GM19468 (cell line): ENCODE measurements at regions not wholly inside any gene's neighbourhood (a gene's known extent, or its start where the extent isn't known, plus 50 kb on each side); places are given as distances from the start of the nearest gene placed in this dataset.

Experiments
- ATAC-seq: cut with Tn5 transposase; IDR thresholded peaks from one replicate; pipeline ENCODE4 v1.9.1; 2021; ENCODE audit warnings: mild to moderate bottlenecking, moderate library complexity, moderate number of reproducible peaks; ENCODE audit not compliant: unreplicated experiment; ENCODE audit errors: extremely low read depth

DNA sequence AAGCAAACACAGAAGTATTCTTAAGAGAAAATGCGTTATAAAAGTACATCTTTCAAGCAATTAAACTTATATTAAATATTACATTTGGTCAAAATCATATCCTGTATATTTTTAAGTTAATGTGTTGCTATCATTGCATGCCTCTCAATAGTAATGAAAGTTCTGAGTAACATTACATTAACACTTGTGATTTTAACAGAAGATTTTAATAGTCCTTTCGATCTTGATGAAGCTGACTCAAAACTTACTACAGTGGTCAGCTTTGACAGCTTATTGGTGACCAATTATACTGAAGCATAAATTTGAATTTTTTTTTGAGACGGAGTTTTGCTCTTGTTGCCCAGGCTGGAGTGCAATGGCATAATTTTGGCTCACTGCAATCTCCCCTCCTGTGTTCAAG lies 303.3 kb downstream of the GALR1 start:
- ATAC-seq: no peak

DNA sequence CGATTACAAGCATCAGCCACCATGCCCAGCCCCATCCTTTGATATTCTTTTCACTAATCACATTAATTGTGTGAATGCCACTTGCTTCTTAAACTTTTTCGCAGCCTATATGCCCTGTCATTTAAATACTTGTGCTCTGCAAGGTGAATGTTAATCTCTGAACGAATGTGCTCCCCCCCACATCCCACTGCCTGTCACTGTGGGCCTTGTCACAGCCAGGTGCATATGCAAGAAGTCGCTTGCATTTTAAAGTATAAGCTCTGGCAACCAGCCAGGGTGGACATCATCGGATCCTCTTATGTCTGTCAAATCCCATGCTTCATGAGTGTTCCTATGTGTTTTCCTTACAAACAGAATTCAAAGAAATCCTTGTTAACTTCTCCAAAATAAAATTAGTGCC lies 304.4 kb downstream of the GALR1 start:
- ATAC-seq: no peak

DNA sequence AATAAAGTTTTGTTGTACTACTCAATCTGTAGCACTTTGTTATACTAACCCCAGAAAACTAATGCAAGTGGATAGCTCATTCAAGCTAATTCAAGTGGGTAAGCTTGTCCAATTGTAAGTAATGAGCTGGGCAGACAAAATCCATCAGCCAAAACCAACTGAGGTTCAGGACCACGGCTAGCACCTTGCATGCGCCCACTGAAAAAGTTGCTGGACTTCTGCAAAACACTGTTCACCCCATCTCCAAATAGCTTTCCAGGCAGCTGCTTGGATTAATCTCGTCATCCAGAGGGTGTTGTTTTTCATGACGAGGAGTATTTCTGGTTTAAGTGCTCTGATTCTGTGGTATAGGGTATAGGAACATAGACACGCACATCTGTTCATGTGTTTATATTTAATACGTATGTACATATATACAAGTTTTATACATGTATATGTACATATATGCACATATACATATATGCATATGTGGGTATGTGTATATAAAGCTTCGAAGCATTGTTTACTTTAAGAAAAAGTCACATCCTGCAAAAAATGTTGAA lies 307.5 kb downstream of the GALR1 start:
- no peak for ATAC-seq

GRCh38 chr18:77559274-77559910 lies 309.7 kb downstream of the GALR1 start:
- no peak for ATAC-seq

- peak; percentile 61 for ATAC-seq
These were observed 310.8 kb downstream of the GALR1 start for GRCh38 chr18:77560341-77560992.

GRCh38 chr18:77566604-77567003 lies 317.0 kb downstream of the GALR1 start:
- ATAC-seq: no peak

GRCh38 chr18:77567205-77567604 lies 317.6 kb downstream of the GALR1 start:
- no peak for ATAC-seq

DNA sequence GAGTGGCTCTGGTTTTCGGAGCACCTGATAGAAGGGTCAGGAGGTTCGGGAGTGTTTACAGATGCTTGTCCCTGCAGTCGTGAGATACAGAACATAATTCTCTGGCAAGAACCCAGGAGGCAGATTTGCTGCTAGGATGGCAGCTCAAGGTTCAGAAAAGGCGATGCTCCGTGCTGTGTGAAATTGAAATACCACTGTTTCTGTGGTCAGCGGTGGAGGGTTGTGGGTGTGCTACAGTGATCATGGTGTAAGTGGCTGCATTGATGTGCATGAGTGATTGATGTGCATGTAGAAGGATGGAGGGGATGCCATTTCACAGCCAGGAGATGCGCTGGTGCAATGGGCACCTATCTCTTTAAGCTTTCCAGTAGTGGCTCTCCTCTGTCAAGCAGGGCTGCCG lies 322.1 kb downstream of the GALR1 start:
- ATAC-seq: no peak

- ATAC-seq: no peak
These were observed 322.9 kb downstream of the GALR1 start for GRCh38 chr18:77572537-77572936.

DNA sequence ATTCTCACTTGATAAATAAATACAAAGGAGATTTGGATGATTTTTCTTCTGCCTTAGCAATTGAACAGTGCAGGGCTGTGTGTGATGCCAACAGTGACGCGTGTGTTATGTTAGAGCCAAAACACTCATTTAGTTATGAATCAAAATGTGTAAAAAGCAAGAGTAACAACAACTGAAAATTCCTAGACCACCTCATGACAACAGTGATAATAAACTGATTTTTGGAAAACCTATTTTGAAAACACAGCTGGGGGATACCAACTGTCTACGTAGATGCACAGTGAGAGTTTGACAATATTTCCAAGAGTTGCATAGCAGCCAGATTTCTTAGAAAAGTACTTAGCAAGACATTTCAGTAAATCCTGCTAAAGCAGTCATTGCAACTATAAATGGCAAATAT lies 323.9 kb downstream of the GALR1 start:
- no peak for ATAC-seq

GRCh38 chr18:77590943-77591515 lies 341.4 kb downstream of the GALR1 start:
- ATAC-seq: no peak

GRCh38 chr18:77597726-77598125 lies 348.1 kb downstream of the GALR1 start:
- no peak for ATAC-seq

- ATAC-seq: no peak
These were observed 351.0 kb downstream of the GALR1 start for GRCh38 chr18:77600674-77601073.

DNA sequence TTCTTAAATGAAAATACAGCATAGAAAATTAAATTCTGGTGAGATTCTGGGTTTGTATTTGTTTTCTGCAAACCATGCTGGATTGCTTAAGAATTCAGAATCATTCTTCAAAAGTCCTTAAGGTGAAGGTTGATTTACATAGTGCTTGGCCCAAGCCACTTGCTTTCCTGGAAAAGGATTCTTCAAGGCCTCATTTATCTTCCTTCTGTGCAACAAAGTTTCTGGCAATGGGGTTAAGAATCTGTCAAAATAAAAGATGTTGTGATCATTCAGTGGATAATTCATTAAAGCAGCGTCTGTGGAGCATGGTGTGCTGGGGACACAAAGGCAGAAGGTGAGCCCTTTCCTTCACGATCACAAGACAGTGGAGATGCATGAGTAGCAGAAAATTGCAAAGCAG lies 351.9 kb downstream of the GALR1 start:
- no peak for ATAC-seq

DNA sequence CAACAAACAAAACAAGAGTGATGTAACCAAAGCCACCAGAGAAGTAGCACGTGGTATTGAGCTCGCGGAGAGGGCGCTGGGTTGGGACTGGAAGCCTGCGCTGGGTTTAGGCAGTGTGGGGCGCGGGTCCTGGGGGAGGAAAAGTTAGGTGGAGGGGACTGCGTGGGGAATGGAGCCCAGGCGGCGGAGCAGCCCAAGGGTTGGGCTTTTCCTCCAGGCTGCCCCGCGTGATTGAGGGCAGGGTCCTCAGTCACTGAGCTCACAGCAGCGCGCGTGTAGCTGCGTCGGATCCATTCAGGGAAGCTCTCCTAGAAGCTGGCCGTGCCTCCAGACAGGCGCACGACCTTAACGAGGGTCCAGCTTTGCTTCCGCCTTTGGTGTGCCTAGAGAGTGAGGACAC lies 357.4 kb downstream of the GALR1 start:
- ATAC-seq: no peak

DNA sequence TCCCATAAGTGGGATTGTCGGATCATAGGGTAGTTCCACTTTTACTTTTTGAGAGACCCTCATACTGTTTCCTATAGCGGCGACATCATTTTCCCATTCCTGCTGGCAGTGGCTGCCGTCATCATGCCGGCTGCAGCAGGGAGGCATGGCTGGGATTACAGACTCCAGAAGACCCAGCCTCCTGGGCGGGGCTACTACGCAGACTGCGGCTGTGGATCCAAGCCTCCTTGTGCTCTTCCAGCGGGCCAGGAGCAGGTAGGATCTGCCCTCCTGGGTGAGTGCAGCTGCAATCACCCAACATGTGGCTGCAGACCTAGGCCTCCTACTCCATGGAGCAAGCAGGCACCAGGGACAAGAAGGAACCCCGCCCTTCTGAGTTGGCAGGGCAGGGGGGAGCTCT lies 359.2 kb downstream of the GALR1 start:
- no peak for ATAC-seq

DNA sequence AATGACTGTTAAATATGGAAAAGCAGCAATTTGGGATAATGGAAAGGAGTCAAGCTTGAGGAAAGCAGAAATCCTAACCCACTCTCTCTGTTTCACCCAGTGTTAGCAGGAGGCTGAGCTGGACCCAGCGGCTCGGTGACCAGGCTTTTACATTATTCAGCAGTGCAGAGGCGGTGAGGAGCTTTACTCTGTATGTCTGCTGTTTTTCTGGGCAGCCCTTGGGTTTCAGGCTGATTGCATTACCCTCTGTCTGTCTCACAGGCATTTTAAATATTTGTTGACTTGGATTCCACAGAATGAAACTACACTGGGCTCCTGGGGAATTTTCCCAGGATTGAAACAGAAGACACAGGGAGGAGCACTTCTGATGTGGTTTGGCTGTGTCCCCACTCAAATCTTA lies 368.0 kb downstream of the GALR1 start:
- ATAC-seq: no peak

GRCh38 chr18:77619525-77619924 lies 369.9 kb downstream of the GALR1 start:
- ATAC-seq: no peak

DNA sequence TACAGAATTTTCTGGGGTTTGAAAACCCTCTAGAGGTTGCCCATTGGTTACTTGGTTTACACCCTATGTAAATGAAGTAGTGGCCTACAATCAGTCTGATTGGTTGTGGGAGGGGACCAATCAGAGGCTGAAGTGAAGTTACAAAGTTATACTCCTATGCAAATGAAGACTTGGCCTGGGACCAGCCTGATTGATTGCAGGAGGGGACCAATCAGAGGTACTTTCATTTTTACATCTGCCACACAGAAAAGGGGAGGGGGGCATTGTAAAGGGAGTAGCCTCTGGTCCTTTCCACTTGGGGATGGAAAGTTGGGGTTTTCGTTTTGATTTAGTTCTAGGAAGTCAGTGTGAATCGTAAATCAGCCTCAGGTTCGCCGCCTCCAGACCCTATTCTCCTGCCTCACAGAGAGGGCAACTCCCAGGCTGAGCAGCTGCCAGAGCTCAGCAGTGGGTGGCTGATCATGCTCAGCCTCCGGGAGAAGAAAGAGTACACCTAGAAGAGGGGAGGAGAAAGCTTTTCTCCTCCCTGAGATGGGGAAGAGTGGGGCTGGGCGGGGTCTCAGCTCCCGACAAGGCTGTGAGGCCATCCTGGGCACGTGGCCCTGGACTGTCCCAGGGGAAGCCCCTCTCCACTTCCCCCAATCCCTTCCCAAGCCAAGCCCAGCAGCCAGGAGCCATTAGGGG lies 372.5 kb downstream of the GALR1 start:
- no peak for ATAC-seq

DNA sequence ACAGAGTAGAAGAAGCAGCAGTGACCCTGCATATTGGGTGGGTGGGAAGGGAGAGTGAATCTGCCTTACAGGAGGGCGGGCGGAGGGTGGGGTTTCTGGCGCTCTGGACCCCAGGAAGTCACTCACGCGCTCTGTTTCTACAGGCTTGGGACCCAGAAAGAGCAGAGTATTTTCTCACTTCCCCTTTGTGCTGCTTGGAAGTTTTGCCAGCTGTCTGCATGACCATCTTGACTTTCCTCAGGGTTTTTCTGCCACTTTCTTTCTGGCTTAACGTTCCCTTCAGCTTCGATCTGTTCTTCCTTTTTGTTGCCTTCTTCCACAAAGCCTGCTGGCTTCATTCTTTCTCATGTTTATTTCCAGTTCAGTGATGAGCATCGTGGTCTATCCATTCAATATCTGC lies 383.1 kb downstream of the GALR1 start:
- ATAC-seq: no peak

DNA sequence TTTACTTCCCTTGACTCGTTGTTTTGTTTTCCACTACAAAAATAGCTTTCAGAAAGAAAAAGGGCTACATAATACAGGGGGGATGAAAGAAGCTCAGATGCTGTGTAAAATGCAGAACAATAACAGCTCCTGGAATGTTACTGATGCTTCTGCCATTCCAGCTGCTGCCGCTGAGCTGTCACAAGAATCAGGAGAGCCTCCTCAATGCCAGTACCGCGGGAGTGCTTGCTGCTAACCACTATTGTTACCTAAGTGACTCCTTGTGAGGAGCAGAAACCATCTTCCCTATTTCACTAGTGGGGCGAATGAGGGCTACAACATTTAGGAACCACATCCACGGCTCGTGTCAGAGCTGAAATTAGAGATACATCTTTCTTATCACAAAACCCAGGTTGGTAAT lies 384.8 kb downstream of the GALR1 start:
- ATAC-seq: no peak
